H4 (cell line): ENCODE measurements at regions not wholly inside any gene's neighbourhood (a gene's known extent, or its start where the extent isn't known, plus 50 kb on each side); places are given as distances from the start of the nearest gene placed in this dataset.
A peak's percentile ranks its signal among the peaks of the same experiment; 100 is the strongest.

Experiments used
- DNase-seq: peaks from one replicate; pipeline ENCODE4 v3.0.0-alpha.2; 2015; ENCODE audit warnings: low spot score

DNA sequence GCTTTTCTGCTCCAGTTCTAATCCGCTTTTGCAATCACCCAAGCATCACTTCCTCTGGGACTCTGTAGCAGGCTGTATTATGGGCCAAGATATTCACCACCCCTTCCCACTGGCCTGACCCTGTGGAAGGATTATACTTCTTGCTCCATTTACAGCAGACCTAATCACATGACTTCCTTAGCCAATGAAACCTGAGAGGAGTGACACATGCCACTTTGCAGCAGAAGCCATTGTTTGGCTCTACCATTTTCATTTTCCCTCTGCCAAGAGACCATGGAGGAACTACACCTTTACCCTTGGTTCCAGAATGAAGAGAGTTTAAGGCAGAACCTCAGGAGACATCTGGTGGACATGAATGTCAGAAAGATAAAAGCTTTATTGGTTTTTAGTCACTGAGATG lies 134.9 kb upstream of the HSD17B12 start:
- DNase-seq, result no peak

DNA sequence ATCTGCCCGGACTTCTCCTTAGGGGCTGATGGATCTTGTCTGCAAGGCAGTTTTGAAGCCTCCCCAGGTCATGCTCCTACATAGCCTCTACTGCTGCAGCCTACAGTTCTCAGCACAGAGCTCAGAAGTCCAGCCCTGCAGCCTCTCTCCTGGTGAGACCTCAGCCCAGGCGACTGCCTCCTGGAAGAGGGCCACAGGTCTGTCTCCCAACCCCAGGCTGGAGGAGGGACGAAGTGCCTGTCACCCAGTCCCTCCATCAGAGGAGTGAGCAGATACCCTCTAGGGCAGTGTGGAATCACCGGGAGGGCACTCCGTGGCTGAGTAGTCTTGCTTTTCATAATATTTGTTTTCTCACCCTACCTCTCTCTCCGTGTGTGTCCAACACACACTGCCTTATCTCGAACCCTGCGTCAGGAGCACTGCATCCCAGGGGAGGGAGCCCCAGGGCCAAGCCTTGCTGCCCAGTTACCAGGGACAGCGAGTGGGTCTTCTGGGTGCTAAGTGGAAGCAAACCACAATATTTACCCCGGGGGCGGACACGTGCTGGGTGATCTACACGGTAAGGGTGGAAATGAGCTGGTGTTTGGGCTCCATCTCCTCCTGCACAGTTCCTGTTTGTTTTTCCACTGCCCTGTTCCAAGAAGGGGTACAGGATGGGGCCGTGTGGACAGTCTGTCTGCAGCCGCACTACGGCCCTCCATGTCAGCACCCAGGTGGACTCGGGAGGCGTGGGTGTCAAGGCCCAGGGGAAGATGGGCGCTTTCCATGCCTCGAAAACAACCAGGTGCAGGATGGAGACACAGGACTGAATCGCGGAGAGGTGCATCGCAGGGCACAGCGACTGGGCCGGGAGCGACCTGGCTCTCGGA lies 133.7 kb upstream of the HSD17B12 start:
- DNase-seq, result no peak

DNA sequence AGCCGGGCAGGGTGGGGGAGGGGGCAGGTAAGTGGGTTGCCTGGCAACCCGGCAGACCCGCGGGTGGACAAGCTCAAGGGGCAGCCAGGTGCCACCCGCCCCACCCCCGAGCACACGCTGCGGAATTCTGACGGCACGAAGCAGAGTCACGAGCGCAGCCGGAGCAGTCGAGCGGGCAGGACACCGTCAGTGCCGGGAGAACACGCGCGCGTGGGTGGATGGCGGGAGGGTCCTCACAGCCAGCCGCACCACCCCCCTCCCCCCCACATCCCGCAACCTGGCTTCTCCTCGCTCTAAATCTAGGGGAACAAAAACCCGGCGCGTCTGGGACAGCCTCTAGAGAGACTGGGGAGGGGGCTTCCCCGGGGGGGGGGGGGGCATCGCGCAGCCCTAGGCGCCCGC lies 133.1 kb upstream of the HSD17B12 start:
- DNase-seq, result no peak

DNA sequence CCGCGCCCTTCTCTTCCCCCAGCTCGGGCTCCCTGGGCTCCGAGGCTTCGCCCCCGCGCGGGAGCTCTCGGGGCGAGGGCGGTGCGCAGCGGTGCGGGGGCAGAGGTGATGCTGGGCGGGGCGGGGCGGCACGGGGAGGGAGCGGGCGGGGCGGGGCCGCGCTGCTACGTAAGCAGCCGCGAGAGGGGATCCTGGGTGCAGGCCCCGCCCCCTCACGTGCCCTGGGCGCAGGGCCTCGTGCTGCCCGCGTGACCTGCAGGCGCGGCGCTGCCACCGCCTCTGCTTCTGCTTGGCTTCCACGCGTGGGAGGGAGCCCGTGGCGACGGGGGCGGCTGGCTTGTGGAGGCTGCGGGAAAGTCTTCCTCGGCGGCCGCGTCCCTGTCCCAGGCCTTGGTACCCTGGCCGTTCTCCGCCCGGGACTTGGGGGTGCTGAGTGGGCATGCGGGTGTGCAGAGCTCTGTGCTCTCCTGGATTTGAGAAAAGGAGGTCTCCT lies 132.6 kb upstream of the HSD17B12 start:
- no peak for DNase-seq

DNA sequence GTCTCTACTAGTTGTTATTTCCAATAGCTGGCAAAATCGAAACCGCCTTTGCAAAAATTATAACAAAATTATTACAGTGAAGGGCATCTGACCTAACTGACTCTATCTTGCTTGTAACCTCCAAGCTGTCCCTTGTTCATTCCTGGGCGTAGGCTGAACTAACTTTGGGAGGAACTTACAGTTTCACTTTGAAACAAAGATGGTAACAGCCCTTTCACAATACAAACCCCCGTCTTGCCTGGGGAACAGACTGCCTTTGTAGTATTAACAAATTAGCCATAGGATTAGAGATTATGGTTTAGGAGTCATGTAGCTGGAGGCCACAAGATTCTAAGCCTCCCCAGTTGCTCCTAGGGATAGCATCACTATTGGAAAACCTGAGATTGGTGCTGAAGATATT lies 131.6 kb upstream of the HSD17B12 start:
- DNase-seq, result no peak

DNA sequence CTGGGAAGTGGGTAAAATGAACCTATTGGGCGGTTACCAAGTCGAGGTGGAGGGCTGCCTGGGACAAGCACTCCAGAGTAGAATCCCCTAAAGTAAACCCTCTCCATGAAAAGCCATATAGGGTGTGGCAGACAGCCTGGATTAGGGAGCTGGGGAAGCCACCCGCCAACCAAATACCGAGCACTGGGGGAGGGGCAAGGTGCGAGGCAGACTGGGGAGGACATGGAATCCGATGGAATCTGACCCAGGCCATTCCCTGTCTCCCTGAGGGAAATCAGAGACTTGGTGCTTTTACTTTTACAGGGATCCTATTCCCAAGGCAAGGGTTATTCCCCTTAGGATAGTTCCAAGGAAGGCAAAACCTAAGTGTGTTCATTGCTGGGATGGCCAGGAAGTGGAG lies 130.9 kb upstream of the HSD17B12 start:
- no peak for DNase-seq

DNA sequence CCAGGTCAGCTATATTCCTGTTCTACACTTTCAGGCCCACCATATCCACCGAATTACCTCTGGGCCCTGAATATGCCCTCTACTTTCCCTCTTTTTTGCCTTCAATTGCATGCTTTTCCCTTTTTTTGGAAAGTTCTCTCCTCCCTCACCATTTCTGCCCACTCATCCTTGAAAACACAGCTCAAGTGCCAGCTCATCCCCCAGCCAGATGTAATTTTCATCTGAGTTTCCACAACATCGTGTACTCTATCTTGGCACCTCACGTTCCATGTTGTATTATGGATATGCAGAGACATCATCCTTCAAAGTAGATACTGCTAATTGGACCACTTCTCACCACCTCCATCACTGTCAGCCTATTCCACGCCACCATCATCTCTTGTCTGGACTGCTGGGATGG lies 129.8 kb upstream of the HSD17B12 start:
- DNase-seq, result no peak

DNA sequence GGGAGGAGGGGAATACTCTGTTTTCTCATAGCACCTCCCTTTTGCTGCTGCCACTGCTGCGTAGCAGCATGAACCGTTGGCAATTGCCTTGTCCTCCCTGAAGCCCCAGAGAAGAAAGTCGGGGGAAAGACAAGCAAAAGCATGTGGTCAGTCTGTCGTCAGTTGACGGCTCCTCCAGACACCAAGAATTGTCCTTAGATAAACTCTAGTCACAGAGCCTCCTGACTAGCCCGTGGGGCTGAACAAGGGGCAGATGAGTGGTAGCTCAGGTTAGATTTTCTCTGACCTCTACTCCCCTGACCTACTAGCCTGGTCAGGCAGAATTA lies 126.4 kb upstream of the HSD17B12 start:
- DNase-seq, result no peak

DNA sequence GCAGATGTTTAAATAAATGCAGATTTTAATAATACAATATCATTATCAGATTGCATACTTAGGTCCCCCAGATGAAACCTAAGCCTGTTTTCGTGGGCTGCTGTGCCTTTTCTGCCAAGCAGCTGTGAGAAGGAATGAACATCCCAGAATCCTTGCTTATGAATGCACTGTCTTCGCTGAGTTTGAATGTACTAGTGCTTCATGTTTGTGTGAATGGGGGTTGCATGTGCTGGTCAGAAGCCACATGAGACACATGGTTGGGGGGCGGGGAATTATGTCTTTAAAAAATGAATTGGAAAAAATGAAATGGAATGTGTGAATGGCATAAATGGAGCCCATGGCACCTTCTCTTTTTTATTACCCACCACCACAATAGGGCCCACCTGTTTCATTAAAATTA lies 125.4 kb upstream of the HSD17B12 start:
- DNase-seq, result no peak

DNA sequence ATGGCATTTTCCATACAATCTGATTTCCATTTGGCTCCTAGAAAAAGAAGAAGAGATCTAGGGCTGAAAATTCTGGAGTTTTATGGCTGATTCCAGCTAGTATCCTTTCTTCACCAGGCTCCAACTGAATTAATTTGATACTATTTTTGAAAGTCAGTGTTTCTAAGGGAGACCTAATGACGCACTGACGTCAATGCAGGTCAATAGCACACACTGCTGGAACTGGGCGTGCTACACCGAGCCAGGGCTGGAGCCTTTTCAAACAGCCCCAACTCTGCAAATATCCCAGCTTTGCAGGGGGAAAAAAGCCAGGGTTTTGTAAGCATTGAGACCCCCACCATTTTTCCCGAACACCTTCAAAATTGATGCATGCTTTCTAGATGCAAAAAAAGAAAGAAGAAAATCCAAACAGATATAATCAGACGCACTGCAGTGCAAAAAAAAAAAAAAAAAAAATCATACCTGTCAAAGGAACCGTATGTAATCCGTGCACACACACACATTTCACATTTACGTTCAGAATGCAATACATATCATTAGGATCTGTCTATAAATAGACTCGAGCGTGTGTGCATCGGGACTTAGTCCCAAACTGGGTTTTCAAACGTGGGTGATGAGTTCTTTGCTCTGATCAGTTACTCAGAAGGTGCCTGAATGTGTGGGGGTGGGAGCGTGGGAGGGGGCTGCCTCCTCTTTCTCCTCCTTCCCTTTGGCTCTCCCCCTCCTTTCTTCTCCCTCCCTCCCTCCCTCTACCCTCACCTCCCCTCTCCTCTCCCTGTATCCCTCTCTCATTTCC lies 124.5 kb upstream of the HSD17B12 start:
- no peak for DNase-seq

DNA sequence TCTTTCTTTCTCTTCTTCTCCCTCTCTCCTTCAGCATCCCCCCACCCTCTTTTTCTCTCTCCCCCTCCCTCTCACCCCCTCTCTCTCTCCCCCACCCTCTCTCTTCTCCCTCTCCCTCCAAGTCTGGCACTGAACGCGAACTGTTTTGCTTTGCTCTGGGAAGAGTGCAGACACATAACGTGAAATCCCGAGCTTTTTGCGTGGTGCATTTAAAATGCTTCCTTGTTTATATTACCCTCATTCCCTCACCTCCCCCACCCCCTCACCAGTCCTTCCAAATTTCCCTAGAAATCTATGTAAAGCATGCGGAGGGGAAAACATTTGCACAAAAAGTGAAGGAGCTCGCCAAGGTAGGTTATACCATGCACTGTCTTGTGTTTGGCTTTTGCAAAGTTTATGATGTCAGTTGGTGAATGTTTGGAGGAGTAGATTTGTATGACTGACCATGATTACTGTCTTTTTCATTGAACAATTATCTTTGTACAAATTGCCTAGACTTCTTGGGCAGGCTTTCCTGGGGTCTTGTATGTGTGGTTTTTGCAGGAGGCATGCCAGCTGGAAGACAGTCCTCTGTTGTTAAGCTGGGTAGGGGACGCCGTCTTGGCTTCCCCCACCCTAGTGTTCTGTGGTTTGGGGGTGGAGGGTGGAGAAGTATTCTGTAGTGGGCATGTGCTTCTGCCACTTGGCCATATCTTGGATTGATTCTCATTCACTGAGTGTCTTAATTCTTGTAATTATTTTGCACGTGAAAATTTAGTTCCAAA lies 123.7 kb upstream of the HSD17B12 start:
- DNase-seq, result no peak

DNA sequence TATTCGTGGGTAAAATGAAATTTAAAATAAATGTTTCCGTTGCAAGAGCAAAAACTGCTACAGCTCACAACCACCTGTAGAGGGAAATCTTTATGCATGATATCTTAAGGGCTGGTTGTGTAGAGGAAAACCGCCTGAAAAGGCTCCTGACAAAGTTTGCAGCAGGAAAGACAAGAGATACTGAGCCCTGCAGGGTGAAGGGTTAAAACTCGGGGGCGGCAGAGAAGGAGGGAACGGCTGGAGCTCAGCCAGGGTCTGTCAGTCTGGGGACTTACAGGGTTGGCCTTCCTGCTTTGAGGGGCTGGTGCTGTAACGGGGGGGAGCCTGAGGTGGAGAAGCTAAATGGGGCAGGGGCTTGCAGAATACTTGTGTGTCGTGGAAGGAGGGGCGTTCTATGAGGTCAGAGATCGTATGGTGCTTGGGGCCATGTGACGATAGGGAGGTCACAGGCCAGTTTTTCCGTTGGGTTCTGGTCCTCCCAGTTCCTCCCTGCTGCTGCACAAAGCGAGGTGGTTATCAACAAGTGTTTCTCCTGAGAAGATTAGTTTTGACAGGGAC lies 122.9 kb upstream of the HSD17B12 start:
- no peak for DNase-seq

DNA sequence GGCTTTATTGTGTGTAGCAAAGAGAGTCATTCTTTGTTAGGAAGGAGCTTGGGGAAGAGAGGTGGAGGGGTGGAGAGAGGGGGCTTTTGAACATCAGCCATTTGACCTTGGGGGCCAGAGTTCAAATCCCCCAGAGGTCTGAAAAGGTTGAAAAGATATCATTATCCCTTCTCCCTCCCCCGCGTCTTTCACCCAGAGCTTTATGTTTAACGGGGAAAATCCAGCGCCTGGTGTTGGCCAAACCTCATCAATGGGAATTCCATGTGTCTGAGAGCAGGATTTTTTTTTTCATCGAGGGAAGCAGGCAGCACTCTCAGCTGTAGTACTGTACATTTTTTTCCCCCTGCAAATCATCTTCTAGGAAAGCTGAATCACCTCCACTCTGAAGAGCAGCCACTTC lies 122.4 kb upstream of the HSD17B12 start:
- DNase-seq, result no peak

DNA sequence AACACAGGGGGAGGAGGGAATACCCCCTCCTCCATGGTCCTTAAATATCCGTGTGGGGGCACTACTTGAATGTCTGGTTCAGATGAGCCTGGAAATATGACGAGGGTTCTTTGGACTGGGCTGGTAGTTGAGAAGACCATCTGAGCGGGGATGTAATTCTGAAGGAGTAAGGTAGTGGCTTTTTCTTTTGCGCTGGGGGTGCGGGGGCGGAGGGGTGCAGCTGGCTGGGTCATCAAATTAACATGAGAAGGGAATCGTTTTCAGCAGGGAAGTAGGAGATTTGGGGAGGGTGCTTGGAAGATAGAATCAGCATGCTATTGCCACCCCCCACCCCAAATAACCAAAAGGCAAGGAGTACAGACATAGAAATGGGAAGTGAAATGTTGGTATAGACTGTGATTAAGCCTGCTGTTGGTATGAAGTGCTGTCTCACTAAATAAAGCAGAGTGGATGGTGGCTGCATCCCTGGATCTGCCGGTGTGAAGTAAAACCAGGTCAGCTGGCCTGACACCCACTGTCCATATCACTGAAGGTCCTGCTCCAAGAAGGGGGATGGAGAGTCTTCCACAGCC lies 121.9 kb upstream of the HSD17B12 start:
- no peak for DNase-seq

DNA sequence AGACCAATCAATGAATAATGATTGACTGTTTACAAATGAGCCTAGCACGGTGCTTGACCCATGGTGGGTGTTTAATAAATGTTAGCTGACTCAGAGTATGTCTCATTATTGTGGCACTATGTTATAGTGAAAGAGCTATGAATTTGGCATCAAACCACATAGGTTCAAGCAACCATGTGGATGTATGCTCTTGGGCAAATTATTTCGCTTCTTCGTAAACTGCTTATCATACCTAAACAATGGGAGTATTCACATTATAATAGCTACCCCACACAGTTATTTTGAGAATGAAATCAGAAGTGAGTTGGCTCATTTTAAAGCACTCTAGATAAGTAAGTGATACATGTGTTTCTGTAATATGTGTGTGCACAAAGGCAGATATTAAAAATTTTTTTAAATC lies 118.7 kb upstream of the HSD17B12 start:
- no peak for DNase-seq

DNA sequence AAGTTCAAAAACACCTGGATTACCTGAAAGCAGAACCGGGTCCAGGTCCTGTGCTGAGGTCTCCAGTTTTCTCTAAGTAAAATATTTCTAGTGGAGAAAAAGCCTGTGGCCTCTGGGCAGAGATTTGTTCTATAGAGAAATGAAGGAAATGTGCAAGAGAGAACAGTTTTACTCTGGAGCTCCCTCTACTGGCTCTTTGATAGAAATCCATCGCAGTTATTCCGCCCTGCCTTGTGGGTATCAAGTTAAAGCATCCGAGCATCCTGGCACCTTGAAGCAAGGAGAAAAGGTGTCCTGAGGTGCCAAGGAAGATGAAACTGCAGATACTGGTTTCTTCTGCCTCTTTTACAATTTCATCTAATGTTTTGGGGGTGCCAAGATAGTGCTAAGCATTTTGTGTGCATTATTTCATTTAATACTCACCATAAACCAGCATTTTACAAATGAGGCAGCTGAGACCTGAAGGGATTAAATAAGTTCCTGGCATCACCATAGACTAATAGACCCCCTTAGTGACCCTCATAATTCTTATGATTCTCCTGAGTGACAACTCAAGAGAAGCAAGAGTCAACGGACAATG lies 113.1 kb upstream of the HSD17B12 start:
- peak; percentile 31 for DNase-seq

DNA sequence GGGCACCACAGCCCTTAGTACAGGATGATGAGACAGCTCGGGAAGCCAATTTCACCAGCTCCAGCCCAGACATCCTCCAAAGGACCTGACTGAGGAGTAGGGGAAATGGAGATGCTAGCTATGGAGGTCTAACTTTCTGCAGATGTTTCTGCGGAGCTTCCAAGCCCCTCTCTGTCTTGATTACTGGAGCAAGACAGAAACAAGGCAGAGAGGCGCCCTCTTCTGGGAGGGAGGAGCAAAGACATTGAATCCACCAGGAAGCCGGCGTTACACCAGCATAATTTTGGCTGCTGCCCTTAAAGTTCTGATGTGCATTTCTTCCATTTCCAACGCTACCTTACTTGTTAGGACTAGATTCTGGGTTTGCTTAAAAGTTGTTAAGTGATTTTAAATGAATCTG lies 107.3 kb upstream of the HSD17B12 start:
- peak; percentile 36 for DNase-seq

DNA sequence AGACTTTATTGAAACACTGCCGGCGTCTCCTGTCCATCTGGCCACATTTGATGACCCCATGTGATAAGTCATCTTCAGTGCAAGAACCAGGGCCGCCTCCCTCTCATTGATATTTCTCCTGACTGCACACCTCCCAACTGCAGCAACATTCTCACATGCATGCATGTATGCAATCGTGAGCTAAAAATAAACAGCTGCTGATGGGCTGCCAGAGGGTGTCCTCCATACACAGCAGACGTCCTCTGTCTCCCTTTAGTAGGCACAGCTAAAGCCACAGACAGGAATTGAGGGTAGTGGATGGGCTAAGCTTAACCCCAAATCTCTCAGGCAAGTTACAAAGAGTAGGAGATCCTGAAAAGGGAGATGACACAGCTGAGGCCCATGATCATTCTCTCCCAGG lies 106.7 kb upstream of the HSD17B12 start:
- DNase-seq, result no peak

DNA sequence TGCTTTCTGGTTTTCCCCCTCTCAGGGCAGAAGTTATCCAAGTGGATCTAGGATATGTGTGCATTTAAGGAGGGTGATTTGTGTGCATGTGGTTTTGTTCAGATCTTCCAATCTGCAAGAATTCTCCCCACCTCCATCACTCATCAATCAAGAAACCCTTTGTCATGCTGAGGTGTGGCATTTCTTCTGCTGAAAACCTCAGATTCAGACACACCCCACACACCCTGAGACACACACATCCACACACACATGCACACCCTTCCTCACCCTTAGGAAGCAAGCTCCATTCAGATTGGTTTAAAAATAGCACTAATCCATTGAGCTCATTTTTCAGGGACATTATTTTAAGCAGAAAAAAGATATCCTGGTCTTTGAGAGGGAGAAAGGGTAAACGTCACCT lies 106.1 kb upstream of the HSD17B12 start:
- DNase-seq, result no peak

DNA sequence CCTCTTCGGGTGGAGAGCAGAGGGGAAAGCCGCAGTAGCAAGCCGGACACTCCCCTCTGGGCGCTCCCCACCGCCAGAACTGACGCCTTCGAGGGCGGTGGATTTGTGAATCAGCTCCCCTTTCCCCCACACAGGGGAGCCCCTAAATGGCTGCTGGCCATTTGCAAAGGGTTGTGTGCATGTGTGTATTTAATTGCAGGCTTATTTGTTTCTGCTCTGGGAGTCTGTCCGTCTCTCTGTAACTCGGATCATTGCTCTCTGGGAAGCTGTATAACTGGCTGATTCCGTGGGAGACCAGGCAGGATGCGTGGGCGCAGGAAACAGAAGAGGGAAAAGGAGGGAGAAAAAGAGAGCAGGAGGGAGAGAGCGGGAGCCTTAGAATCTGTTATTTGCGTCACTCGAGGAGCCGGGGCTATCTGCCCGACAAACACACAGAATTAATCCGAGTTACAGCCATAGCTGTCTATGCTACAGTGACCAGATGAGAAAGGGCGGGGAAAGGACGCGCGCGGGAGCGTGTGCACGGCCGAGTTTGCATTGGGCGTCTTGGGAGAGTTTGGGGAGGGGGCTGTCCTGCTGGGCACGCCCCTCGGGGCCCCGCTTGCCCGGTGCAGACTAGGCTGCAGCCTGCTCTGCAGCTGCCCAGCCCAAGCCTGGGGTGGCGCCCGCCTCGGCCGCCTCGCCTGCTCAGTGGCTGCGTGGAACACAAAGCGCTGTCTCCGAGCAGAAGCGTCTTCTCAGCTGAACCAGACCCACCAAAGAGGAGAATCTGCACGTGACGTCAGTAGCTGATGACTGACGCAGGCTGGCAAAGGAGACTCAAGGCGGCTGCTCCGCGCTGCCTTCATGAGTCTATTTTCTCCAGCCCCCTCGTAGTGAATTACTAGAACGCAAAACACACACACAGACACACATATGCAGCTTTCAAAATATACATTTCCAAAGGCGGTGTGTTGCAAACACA lies 105.3 kb upstream of the HSD17B12 start:
- DNase-seq, result peak; percentile 39
